GM23338 (cell line): ENCODE measurements at regions not wholly inside any gene's neighbourhood (a gene's known extent, or its start where the extent isn't known, plus 50 kb on each side); places are given as distances from the start of the nearest gene placed in this dataset.

ENCODE experiments used
- ATAC-seq: fragments of 200-7000 bp; cut with Tn5 transposase; 3 replicates; pipeline ENCODE4 v1.9.1; 2020
- DNase-seq: peaks from one replicate; pipeline ENCODE4 v3.0.0-alpha.2; 2015; ENCODE audit warnings: low spot score
- H2AFZ ChIP-seq: fragments of 200-600 bp; sonication (generic); 2 replicates; pipeline ENCODE4 v1.8.0; 2016; ENCODE audit warnings: antibody characterized with exemption, mild to moderate bottlenecking, moderate library complexity
- H3F3A ChIP-seq: fragments of 200-600 bp; sonication (generic); replicated peaks from 2 replicates; pipeline ENCODE4 v1.8.0; 2017; ENCODE audit warnings: antibody characterized with exemption, mixed run types, low read depth
- H3K27ac ChIP-seq: fragments of 200-600 bp; sonication (generic); 2 replicates; pipeline ENCODE4 v1.6.1; 2016; ENCODE audit warnings: low read depth
- H3K27me3 ChIP-seq: fragments of 200-600 bp; sonication (generic); 2 replicates; pipeline ENCODE4 v1.8.0; 2016; ENCODE audit warnings: mild to moderate bottlenecking, mixed run types, moderate library complexity; ENCODE audit not compliant: insufficient read depth
- H3K36me3 ChIP-seq: fragments of 200-600 bp; sonication (generic); 2 replicates; pipeline ENCODE4 v1.8.0; 2016; ENCODE audit warnings: mild to moderate bottlenecking; ENCODE audit not compliant: insufficient read depth
- H3K4me1 ChIP-seq: fragments of 200-600 bp; sonication (generic); 2 replicates; pipeline ENCODE4 v1.8.0; 2016; ENCODE audit warnings: mild to moderate bottlenecking, moderate library complexity; ENCODE audit not compliant: insufficient read depth
- H3K4me2 ChIP-seq: fragments of 200-600 bp; sonication (generic); 2 replicates; pipeline ENCODE4 v1.7.1; 2017; ENCODE audit warnings: mixed run types
- H3K4me3 ChIP-seq: fragments of 200-600 bp; sonication (generic); 2 replicates; pipeline ENCODE4 v1.6.1; 2016; ENCODE audit warnings: mixed run types
- H3K79me2 ChIP-seq: fragments of 200-600 bp; sonication (generic); replicated peaks from 2 replicates; pipeline ENCODE4 v1.8.0; 2017; ENCODE audit warnings: mild to moderate bottlenecking; ENCODE audit not compliant: insufficient read depth
- H3K9me2 ChIP-seq: fragments of 200-600 bp; sonication (generic); 2 replicates; pipeline ENCODE4 v1.8.0; 2017; ENCODE audit not compliant: insufficient read depth
- H4K20me1 ChIP-seq: fragments of 200-600 bp; sonication (generic); replicated peaks from 2 replicates; pipeline ENCODE4 v1.8.0; 2017; ENCODE audit warnings: mild to moderate bottlenecking; ENCODE audit not compliant: insufficient read depth
- H3K27ac Mint-ChIP-seq: 2 replicates; pipeline ENCODE4 v1.8.0; 2020; ENCODE audit warnings: inconsistent platforms, mild to moderate bottlenecking, moderate library complexity, mixed read lengths
- H3K27me3 Mint-ChIP-seq: 3 replicates; pipeline ENCODE4 v1.8.0; 2022; ENCODE audit warnings: low read depth, mild to moderate bottlenecking, moderate library complexity, mixed read lengths, inconsistent platforms; ENCODE audit not compliant: insufficient read depth, poor library complexity
- H3K36me3 Mint-ChIP-seq: 3 replicates; pipeline ENCODE4 v1.8.0; 2021; ENCODE audit warnings: low read depth, mild to moderate bottlenecking, inconsistent platforms, moderate library complexity, mixed read lengths
- H3K4me1 Mint-ChIP-seq: 3 replicates; pipeline ENCODE4 v1.8.0; 2020; ENCODE audit warnings: mild to moderate bottlenecking, inconsistent platforms, mixed read lengths
- H3K4me3 Mint-ChIP-seq: 3 replicates; pipeline ENCODE4 v1.8.0; 2021; ENCODE audit warnings: moderate library complexity, mild to moderate bottlenecking, inconsistent platforms, mixed read lengths
- H3K9me3 Mint-ChIP-seq: 3 replicates; pipeline ENCODE4 v1.8.0; 2020; ENCODE audit warnings: moderate library complexity, mild to moderate bottlenecking, inconsistent platforms, mixed read lengths
- CREB1 ChIP-seq: fragments of 250-450 bp; sonication (Bioruptor Pico); IDR thresholded peaks from 2 replicates; pipeline ENCODE4 v1.5.0; 2020; ENCODE audit warnings: low read depth, mild to moderate bottlenecking, moderate library complexity
- EZH2phosphoT487 ChIP-seq: fragments of 200-600 bp; sonication (generic); IDR thresholded peaks from one replicate; pipeline ENCODE4 v1.8.1; 2018; ENCODE audit warnings: antibody characterized with exemption; ENCODE audit not compliant: unreplicated experiment
- JUNB ChIP-seq: IDR thresholded peaks from one replicate; pipeline ENCODE4 v1.6.1; 2016; ENCODE audit warnings: antibody characterized with exemption; ENCODE audit not compliant: unreplicated experiment
- NANOG ChIP-seq: IDR thresholded peaks from 2 replicates; pipeline ENCODE4 v1.6.1; 2016; ENCODE audit warnings: antibody characterized with exemption, borderline replicate concordance
- POLR2AphosphoS5 ChIP-seq: IDR thresholded peaks from 2 replicates; pipeline ENCODE4 v1.6.1; 2016; ENCODE audit warnings: antibody characterized with exemption, low read depth
- STAT1 ChIP-seq: IDR thresholded peaks from one replicate; pipeline ENCODE4 v1.6.1; 2016; ENCODE audit warnings: antibody characterized with exemption; ENCODE audit not compliant: unreplicated experiment
- TF ChIP-seq, protein P1 (sequence below): IDR thresholded peaks from 2 replicates; pipeline ENCODE4 v1.6.1; 2016; ENCODE audit warnings: antibody characterized with exemption
- TF ChIP-seq, protein P2 (sequence below), 2 experiments: fragments of 200-600 bp in 1 of 2; sonication (generic) in 1 of 2; conservative IDR thresholded peaks; 2 replicates each; pipeline versions ENCODE4 v1.5.1 to v1.6.1; 2016 to 2017; ENCODE audit warnings: antibody characterized with exemption in 2 of 2, low read depth in 2 of 2, mild to moderate bottlenecking in 2 of 2, moderate library complexity in 1 of 2
- TF ChIP-seq, protein P3 (sequence below): fragments of 250-450 bp; sonication (Bioruptor Pico); IDR thresholded peaks from 2 replicates; pipeline ENCODE4 v1.5.0; 2020; ENCODE audit warnings: mild to moderate bottlenecking, moderate library complexity

DNA sequence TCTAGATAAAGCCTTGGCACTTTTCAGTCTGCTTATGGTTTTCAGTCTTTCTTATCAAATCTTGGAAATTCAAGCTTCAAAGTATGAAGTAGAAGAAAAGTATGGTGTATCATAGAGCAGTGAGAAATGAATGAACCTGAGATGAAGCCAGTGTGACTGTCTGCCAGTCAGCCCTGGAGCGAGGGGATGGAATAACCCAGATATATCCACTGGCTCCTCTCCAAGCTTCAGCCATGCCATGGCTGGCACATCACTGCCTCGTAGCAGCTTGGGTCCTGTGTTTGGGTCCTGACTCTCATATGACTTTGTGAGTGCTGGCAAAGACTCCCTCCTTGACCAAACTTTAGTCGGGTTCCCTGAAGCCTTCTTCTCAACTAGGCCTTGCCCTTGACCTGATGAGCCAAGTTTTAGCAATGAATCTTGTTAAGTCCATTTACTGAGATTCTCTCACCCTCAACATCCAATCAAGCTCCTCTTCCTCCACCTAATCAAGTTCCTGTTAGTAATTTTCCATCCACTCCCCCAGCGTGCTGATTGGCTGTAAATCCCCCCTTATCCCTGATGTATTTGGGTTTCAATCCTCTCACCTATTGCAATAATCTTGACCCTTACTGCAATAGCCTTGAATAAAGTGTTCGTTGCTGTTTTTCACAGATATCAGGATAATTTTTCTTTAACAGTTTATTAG, 62.5 kb upstream of the PRDX6 start:
- Histone ChIP-seq H3K4me2 (no peak overlapping the region), H3K27ac (no peak overlapping the region), H3K9me2 (no peaks in the 10 kb centered on the region), H3K4me3 (no peak overlapping the region), H3K79me2 (no peaks in the 10 kb centered on the region), H3K27me3 (no peaks in the 10 kb centered on the region), H2AFZ (no peak overlapping the region), H3K36me3 (no peaks in the 10 kb centered on the region), H3K4me1 (0 out of 2 replicates have a peak, but pooled peaks cover under 1% of the 10 kb centered on the region), H4K20me1 (no peaks in the 10 kb centered on the region; the same call in 1 of the 2 replicates), H3F3A (no peaks in the 10 kb centered on the region)
- Mint-ChIP-seq H3K4me3 (no peak overlapping the region), H3K27me3 (peaks cover 5% of the 10 kb centered on the region), H3K9me3 (no peaks in the 10 kb centered on the region), H3K27ac (no peak overlapping the region), H3K36me3 (peaks cover 2% of the 10 kb centered on the region; the same call in 2 of the 3 replicates), H3K4me1 (peaks cover 2% of the 10 kb centered on the region; the same call in 1 of the 3 replicates)
- ATAC-seq: no peak
- no peak for DNase-seq
- TF ChIP-seq NANOG (no peak), POLR2AphosphoS5 (no peak), EZH2phosphoT487 (no peak)
- TF ChIP-seq, protein P1, sequence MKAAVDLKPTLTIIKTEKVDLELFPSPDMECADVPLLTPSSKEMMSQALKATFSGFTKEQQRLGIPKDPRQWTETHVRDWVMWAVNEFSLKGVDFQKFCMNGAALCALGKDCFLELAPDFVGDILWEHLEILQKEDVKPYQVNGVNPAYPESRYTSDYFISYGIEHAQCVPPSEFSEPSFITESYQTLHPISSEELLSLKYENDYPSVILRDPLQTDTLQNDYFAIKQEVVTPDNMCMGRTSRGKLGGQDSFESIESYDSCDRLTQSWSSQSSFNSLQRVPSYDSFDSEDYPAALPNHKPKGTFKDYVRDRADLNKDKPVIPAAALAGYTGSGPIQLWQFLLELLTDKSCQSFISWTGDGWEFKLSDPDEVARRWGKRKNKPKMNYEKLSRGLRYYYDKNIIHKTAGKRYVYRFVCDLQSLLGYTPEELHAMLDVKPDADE: no peak

DNA sequence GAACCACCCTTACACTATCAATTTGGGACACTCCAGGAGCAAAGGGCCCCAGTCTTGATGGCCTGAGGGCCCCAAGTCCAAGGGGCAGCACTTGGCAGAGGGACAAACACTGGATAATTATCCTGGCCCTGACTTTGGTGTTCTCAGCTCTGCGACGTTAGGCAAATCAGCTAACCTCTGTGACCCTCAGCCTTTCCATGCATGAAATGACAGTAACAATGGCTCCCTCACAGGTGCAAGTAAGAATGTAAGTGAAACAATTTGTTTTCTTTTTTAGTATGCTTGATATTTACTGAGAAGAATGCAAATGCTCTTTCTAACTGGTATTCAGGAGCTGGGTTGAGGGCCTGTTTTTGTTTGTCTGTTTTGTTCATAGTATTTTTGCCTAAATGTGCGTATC, 61.6 kb upstream of the PRDX6 start:
- Mint-ChIP-seq H3K9me3 (no peaks in the 10 kb centered on the region), H3K4me3 (no peak overlapping the region), H3K36me3 (peaks cover 2% of the 10 kb centered on the region; the same call in 2 of the 3 replicates), H3K4me1 (peaks cover 7% of the 10 kb centered on the region; the same call in 2 of the 3 replicates), H3K27me3 (peaks cover 9% of the 10 kb centered on the region), H3K27ac (peak overlapping the region; percentile 33; the same call in 1 of the 2 replicates)
- 0 out of 2 replicates have a peak, but pooled peaks cover 4% of the 10 kb centered on the region for H3K4me1 ChIP-seq
- H3K27me3 ChIP-seq: no peaks in the 10 kb centered on the region
- H2AFZ ChIP-seq: no peak overlapping the region
- no peak overlapping the region for H3K4me2 ChIP-seq
- ATAC-seq (no peak), DNase-seq (no peak)
- no peaks in the 10 kb centered on the region for H3F3A ChIP-seq
- H3K79me2 ChIP-seq: no peaks in the 10 kb centered on the region
- no peaks in the 10 kb centered on the region for H3K36me3 ChIP-seq
- H4K20me1 ChIP-seq: no peaks in the 10 kb centered on the region; the same call in 1 of the 2 replicates
- H3K4me3 ChIP-seq: no peak overlapping the region
- H3K27ac ChIP-seq: no peak overlapping the region
- no peaks in the 10 kb centered on the region for H3K9me2 ChIP-seq
- TF ChIP-seq CREB1 (CRISPR knock-in tag) (no peak), EZH2phosphoT487 (no peak), JUNB (no peak), STAT1 (no peak)
- TF ChIP-seq, protein P2, sequence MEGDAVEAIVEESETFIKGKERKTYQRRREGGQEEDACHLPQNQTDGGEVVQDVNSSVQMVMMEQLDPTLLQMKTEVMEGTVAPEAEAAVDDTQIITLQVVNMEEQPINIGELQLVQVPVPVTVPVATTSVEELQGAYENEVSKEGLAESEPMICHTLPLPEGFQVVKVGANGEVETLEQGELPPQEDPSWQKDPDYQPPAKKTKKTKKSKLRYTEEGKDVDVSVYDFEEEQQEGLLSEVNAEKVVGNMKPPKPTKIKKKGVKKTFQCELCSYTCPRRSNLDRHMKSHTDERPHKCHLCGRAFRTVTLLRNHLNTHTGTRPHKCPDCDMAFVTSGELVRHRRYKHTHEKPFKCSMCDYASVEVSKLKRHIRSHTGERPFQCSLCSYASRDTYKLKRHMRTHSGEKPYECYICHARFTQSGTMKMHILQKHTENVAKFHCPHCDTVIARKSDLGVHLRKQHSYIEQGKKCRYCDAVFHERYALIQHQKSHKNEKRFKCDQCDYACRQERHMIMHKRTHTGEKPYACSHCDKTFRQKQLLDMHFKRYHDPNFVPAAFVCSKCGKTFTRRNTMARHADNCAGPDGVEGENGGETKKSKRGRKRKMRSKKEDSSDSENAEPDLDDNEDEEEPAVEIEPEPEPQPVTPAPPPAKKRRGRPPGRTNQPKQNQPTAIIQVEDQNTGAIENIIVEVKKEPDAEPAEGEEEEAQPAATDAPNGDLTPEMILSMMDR (conservative IDR thresholded peaks at IDR 0.05; ENCODE audit: low read depth in 2 of 2): no peak
- TF ChIP-seq, protein P1: no peak
- TF ChIP-seq, protein P3, sequence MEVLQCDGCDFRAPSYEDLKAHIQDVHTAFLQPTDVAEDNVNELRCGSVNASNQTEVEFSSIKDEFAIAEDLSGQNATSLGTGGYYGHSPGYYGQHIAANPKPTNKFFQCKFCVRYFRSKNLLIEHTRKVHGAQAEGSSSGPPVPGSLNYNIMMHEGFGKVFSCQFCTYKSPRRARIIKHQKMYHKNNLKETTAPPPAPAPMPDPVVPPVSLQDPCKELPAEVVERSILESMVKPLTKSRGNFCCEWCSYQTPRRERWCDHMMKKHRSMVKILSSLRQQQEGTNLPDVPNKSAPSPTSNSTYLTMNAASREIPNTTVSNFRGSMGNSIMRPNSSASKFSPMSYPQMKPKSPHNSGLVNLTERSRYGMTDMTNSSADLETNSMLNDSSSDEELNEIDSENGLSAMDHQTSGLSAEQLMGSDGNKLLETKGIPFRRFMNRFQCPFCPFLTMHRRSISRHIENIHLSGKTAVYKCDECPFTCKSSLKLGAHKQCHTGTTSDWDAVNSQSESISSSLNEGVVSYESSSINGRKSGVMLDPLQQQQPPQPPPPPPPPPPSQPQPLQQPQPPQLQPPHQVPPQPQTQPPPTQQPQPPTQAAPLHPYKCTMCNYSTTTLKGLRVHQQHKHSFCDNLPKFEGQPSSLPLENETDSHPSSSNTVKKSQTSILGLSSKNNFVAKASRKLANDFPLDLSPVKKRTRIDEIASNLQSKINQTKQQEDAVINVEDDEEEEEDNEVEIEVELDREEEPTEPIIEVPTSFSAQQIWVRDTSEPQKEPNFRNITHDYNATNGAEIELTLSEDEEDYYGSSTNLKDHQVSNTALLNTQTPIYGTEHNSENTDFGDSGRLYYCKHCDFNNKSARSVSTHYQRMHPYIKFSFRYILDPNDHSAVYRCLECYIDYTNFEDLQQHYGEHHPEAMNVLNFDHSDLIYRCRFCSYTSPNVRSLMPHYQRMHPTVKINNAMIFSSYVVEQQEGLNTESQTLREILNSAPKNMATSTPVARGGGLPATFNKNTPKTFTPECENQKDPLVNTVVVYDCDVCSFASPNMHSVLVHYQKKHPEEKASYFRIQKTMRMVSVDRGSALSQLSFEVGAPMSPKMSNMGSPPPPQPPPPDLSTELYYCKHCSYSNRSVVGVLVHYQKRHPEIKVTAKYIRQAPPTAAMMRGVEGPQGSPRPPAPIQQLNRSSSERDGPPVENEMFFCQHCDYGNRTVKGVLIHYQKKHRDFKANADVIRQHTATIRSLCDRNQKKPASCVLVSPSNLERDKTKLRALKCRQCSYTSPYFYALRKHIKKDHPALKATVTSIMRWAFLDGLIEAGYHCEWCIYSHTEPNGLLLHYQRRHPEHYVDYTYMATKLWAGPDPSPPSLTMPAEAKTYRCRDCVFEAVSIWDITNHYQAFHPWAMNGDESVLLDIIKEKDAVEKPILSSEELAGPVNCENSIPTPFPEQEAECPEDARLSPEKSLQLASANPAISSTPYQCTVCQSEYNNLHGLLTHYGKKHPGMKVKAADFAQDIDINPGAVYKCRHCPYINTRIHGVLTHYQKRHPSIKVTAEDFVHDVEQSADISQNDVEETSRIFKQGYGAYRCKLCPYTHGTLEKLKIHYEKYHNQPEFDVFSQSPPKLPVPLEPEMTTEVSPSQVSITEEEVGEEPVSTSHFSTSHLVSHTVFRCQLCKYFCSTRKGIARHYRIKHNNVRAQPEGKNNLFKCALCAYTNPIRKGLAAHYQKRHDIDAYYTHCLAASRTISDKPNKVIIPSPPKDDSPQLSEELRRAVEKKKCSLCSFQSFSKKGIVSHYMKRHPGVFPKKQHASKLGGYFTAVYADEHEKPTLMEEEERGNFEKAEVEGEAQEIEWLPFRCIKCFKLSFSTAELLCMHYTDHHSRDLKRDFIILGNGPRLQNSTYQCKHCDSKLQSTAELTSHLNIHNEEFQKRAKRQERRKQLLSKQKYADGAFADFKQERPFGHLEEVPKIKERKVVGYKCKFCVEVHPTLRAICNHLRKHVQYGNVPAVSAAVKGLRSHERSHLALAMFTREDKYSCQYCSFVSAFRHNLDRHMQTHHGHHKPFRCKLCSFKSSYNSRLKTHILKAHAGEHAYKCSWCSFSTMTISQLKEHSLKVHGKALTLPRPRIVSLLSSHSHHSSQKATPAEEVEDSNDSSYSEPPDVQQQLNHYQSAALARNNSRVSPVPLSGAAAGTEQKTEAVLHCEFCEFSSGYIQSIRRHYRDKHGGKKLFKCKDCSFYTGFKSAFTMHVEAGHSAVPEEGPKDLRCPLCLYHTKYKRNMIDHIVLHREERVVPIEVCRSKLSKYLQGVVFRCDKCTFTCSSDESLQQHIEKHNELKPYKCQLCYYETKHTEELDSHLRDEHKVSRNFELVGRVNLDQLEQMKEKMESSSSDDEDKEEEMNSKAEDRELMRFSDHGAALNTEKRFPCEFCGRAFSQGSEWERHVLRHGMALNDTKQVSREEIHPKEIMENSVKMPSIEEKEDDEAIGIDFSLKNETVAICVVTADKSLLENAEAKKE (CRISPR knock-in tag): no peak
